Lower leg skin (tissue), 3 donors: ENCODE measurements at regions not wholly inside any gene's neighbourhood (a gene's known extent, or its start where the extent isn't known, plus 50 kb on each side); places are given as distances from the start of the nearest gene placed in this dataset.
"Not testable (repeated sequence)": the region's sequence is repeated elsewhere in the genome, so short reads cannot be mapped to it uniquely, and the experiment has no call there.

Source experiments
- POLR2A ChIP-seq, 2 donors: fragments of 450-650 bp; IDR thresholded peaks; one replicate each; pipeline ENCODE4 v1.6.1; 2016 to 2017; ENCODE audit warnings: antibody characterized with exemption in 2 of 2, mild to moderate bottlenecking in 1 of 2, moderate library complexity in 1 of 2
- TF ChIP-seq, protein P1 (sequence below), 3 donors: fragments of 450-650 bp; IDR thresholded peaks; one replicate each; pipeline ENCODE4 v1.5.1; 2016; ENCODE audit warnings: antibody characterized with exemption in 3 of 3, mild to moderate bottlenecking in 3 of 3, moderate library complexity in 2 of 3

DNA sequence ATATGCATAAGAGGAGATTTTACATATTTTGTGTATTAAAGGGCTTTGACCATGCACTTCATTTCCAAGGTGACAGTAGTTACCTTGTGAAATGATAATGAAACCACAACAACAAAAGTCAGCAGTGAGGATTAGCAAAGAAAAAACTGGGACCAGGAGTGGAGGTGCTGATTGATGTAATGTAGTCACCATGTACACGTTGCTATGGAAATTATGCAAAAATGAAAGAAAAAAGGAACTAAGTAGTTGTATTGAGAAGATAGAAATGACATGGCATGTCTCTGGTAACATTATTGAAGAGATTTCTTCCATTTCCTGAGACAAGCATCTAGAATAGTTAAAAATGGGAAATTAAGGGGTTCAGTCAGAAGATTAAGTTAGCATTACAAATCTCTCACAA, 171.0 kb downstream of the ANKRD30BL start:
- TF ChIP-seq, protein P1, sequence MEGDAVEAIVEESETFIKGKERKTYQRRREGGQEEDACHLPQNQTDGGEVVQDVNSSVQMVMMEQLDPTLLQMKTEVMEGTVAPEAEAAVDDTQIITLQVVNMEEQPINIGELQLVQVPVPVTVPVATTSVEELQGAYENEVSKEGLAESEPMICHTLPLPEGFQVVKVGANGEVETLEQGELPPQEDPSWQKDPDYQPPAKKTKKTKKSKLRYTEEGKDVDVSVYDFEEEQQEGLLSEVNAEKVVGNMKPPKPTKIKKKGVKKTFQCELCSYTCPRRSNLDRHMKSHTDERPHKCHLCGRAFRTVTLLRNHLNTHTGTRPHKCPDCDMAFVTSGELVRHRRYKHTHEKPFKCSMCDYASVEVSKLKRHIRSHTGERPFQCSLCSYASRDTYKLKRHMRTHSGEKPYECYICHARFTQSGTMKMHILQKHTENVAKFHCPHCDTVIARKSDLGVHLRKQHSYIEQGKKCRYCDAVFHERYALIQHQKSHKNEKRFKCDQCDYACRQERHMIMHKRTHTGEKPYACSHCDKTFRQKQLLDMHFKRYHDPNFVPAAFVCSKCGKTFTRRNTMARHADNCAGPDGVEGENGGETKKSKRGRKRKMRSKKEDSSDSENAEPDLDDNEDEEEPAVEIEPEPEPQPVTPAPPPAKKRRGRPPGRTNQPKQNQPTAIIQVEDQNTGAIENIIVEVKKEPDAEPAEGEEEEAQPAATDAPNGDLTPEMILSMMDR (IDR thresholded peaks at IDR 0.05) = not testable (repeated sequence)
- not testable (repeated sequence) for TF ChIP-seq POLR2A (IDR thresholded peaks at IDR 0.05)
